HepG2 (cell line): ENCODE measurements at regions not wholly inside any gene's neighbourhood (a gene's known extent, or its start where the extent isn't known, plus 50 kb on each side); places are given as distances from the start of the nearest gene placed in this dataset.

Source experiments
- CC2D1A ChIP-seq: sonication (generic); formaldehyde crosslinking; IDR thresholded peaks from 2 replicates; pipeline ENCODE4 v1.8.1; 2023; ENCODE audit warnings: mild to moderate bottlenecking, missing genetic modification reagents
- ETV6 ChIP-seq: sonication (generic); formaldehyde crosslinking; conservative IDR thresholded peaks from 2 replicates; pipeline ENCODE4 v1.4.0; 2020; ENCODE audit warnings: missing genetic modification reagents
- HNRNPL ChIP-seq: fragments of 200-400 bp; formaldehyde crosslinking; IDR thresholded peaks from 2 replicates; pipeline ENCODE4 v1.6.1; 2017; ENCODE audit warnings: mild to moderate bottlenecking, low read depth, low read length
- IKZF1 ChIP-seq: fragments of 450-650 bp; IDR thresholded peaks from 2 replicates; pipeline ENCODE4 v1.7.1; 2016
- IRF9 ChIP-seq: sonication (generic); formaldehyde crosslinking; IDR thresholded peaks from 2 replicates; pipeline ENCODE4 v1.8.0; 2022; ENCODE audit warnings: missing genetic modification reagents, mild to moderate bottlenecking, borderline replicate concordance
- PCBP2 ChIP-seq: fragments of 200-400 bp; formaldehyde crosslinking; optimal IDR thresholded peaks from 2 replicates; pipeline ENCODE3; 2018; ENCODE audit warnings: low read length, low read depth; ENCODE audit not compliant: poor library complexity, severe bottlenecking
- RXRA ChIP-seq: sonication (generic); formaldehyde crosslinking; IDR thresholded peaks from 2 replicates; pipeline ENCODE4 v1.5.1; 2020; ENCODE audit warnings: missing genetic modification reagents
- ZFP41 ChIP-seq: sonication (generic); formaldehyde crosslinking; IDR thresholded peaks from 2 replicates; pipeline ENCODE4 v1.4.0; 2020; ENCODE audit warnings: mild to moderate bottlenecking, missing genetic modification reagents, borderline replicate concordance
- TF ChIP-seq, protein P1 (sequence below), 2 experiments: fragments of 450-650 bp in 1 of 2; sonication (generic) in 1 of 2; formaldehyde crosslinking in 1 of 2; IDR thresholded peaks; 2 replicates each; pipeline versions ENCODE4 v1.6.1 to v1.8.0; 2016 to 2022; ENCODE audit warnings: antibody characterized with exemption in 1 of 2, mild to moderate bottlenecking in 1 of 2, missing genetic modification reagents in 1 of 2
- TF ChIP-seq, protein P2 (sequence below): sonication (generic); formaldehyde crosslinking; IDR thresholded peaks from 2 replicates; pipeline ENCODE4 v1.5.0; 2020; ENCODE audit warnings: mild to moderate bottlenecking, missing genetic modification reagents

GRCh38 chr2:142813830-142814829, 63.3 kb upstream of the KYNU start (continued):
- no peak for TF ChIP-seq IRF9 (CRISPR knock-in tag)
- TF ChIP-seq ETV6, result no peak
- TF ChIP-seq, protein P1, sequence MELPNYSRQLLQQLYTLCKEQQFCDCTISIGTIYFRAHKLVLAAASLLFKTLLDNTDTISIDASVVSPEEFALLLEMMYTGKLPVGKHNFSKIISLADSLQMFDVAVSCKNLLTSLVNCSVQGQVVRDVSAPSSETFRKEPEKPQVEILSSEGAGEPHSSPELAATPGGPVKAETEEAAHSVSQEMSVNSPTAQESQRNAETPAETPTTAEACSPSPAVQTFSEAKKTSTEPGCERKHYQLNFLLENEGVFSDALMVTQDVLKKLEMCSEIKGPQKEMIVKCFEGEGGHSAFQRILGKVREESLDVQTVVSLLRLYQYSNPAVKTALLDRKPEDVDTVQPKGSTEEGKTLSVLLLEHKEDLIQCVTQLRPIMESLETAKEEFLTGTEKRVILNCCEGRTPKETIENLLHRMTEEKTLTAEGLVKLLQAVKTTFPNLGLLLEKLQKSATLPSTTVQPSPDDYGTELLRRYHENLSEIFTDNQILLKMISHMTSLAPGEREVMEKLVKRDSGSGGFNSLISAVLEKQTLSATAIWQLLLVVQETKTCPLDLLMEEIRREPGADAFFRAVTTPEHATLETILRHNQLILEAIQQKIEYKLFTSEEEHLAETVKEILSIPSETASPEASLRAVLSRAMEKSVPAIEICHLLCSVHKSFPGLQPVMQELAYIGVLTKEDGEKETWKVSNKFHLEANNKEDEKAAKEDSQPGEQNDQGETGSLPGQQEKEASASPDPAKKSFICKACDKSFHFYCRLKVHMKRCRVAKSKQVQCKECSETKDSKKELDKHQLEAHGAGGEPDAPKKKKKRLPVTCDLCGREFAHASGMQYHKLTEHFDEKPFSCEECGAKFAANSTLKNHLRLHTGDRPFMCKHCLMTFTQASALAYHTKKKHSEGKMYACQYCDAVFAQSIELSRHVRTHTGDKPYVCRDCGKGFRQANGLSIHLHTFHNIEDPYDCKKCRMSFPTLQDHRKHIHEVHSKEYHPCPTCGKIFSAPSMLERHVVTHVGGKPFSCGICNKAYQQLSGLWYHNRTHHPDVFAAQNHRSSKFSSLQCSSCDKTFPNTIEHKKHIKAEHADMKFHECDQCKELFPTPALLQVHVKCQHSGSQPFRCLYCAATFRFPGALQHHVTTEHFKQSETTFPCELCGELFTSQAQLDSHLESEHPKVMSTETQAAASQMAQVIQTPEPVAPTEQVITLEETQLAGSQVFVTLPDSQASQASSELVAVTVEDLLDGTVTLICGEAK (IDR thresholded peaks at IDR 0.05), result no peak
- TF ChIP-seq, protein P1 (CRISPR knock-in tag; IDR thresholded peaks at IDR 0.05), result no peak; the same call in 1 of the 2 replicates
- no peak for TF ChIP-seq PCBP2
- TF ChIP-seq HNRNPL, result no peak
- TF ChIP-seq IKZF1, result no peak
- no peak for TF ChIP-seq ZFP41 (CRISPR knock-in tag)
- no peak for TF ChIP-seq CC2D1A (CRISPR knock-in tag)
- TF ChIP-seq RXRA (CRISPR knock-in tag), result no peak; the same call in 1 of the 2 replicates
- TF ChIP-seq, protein P2, sequence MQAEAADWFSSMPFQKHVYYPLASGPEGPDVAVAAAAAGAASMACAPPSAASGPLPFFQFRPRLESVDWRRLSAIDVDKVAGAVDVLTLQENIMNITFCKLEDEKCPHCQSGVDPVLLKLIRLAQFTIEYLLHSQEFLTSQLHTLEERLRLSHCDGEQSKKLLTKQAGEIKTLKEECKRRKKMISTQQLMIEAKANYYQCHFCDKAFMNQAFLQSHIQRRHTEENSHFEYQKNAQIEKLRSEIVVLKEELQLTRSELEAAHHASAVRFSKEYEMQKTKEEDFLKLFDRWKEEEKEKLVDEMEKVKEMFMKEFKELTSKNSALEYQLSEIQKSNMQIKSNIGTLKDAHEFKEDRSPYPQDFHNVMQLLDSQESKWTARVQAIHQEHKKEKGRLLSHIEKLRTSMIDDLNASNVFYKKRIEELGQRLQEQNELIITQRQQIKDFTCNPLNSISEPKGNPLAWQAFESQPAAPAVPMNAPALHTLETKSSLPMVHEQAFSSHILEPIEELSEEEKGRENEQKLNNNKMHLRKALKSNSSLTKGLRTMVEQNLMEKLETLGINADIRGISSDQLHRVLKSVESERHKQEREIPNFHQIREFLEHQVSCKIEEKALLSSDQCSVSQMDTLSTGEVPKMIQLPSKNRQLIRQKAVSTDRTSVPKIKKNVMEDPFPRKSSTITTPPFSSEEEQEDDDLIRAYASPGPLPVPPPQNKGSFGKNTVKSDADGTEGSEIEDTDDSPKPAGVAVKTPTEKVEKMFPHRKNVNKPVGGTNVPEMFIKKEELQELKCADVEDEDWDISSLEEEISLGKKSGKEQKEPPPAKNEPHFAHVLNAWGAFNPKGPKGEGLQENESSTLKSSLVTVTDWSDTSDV (CRISPR knock-in tag), result no peak
